H1 (cell line): ENCODE measurements at regions not wholly inside any gene's neighbourhood (a gene's known extent, or its start where the extent isn't known, plus 50 kb on each side); places are given as distances from the start of the nearest gene placed in this dataset.

Source experiments
- CTCF ChIA-PET: fragments of 300-600 bp; sonication (Branson Sonifier 250); formaldehyde crosslinking; loops from one replicate; lab custom pipeline; 2021; ENCODE audit not compliant: partially characterized antibody; lab: Charles Lee
- POLR2A ChIA-PET: fragments of 300-600 bp; sonication (Branson Sonifier 250); formaldehyde crosslinking; loops from one replicate; lab custom pipeline; 2021; ENCODE audit warnings: inconsistent platforms; ENCODE audit not compliant: partially characterized antibody; lab: Charles Lee
- DNase-seq, 2 experiments: peaks; one replicate each; pipeline versions ENCODE4 v3.0.0 to v3.0.0-alpha.2; 2010 to 2022; ENCODE audit warnings: low spot score in 2 of 2, low read depth in 1 of 2, mixed read lengths in 1 of 2
- FAIRE-seq: peaks from 2 replicates; lab custom pipeline; 2011; peaks lifted over from hg19 to GRCh38; lab: Jason Lieb, UNC
- H2AFZ ChIP-seq: 2 replicates; pipeline ENCODE4 v1.8.1; 2012; ENCODE audit warnings: low read length, inconsistent platforms
- H2AK5ac ChIP-seq: 2 replicates; pipeline ENCODE4 v1.6.1; 2013; ENCODE audit warnings: low read depth, low read length
- H2BK120ac ChIP-seq: replicated peaks from 2 replicates; pipeline ENCODE3; 2013; ENCODE audit warnings: low read depth, low read length, inconsistent platforms
- H2BK12ac ChIP-seq: 2 replicates; pipeline ENCODE4 v1.6.1; 2013; ENCODE audit warnings: low read depth, low read length
- H2BK15ac ChIP-seq: 2 replicates; pipeline ENCODE4 v1.6.1; 2013; ENCODE audit warnings: low read length
- H2BK20ac ChIP-seq: 2 replicates; pipeline ENCODE4 v1.6.1; 2013; ENCODE audit warnings: low read length
- H2BK5ac ChIP-seq: 2 replicates; pipeline ENCODE4 v1.6.1; 2013; ENCODE audit warnings: low read depth, low read length
- H3K14ac ChIP-seq: 2 replicates; pipeline ENCODE4 v1.6.1; 2013; ENCODE audit warnings: inconsistent platforms; ENCODE audit not compliant: insufficient read length
- H3K18ac ChIP-seq: 2 replicates; pipeline ENCODE4 v1.6.1; 2013; ENCODE audit warnings: low read length; ENCODE audit errors: extremely low read depth
- H3K23ac ChIP-seq: 2 replicates; pipeline ENCODE4 v1.6.1; 2013; ENCODE audit warnings: inconsistent platforms; ENCODE audit not compliant: insufficient read length
- H3K23me2 ChIP-seq: 2 replicates; pipeline ENCODE4 v1.6.1; 2013; ENCODE audit warnings: low read depth, low read length
- H3K27ac ChIP-seq: 2 replicates; pipeline ENCODE4 v1.6.1; 2011; ENCODE audit warnings: low read depth, low read length, inconsistent platforms
- H3K27me3 ChIP-seq, 4 experiments: replicated peaks in 1 of 4; 1 replicate in 1 of 4; 2 replicates in 3 of 4; pipeline versions ENCODE4 v1.6.1 to v1.8.1; 2011 to 2013; ENCODE audit warnings: low read length in 3 of 4, mild to moderate bottlenecking in 3 of 4, inconsistent platforms in 2 of 4, mixed read lengths in 2 of 4, moderate library complexity in 1 of 4; ENCODE audit not compliant: control insufficient read depth in 3 of 4, insufficient read depth in 3 of 4; ENCODE audit errors: extremely low read depth in 1 of 4
- H3K36me3 ChIP-seq, 4 experiments: 2 replicates each; pipeline versions ENCODE4 v1.6.1 to v1.8.1; 2011 to 2013; ENCODE audit warnings: mild to moderate bottlenecking in 4 of 4, low read length in 3 of 4, moderate library complexity in 2 of 4, control low read depth in 1 of 4, inconsistent platforms in 1 of 4; ENCODE audit not compliant: insufficient read depth in 4 of 4, control insufficient read depth in 2 of 4
- H3K4ac ChIP-seq: replicated peaks from 2 replicates; pipeline ENCODE3; 2013; ENCODE audit warnings: low read length, low read depth, mixed read lengths, inconsistent platforms; ENCODE audit not compliant: insufficient read length
- H3K4me1 ChIP-seq, 4 experiments: replicated peaks in 1 of 4; 1 replicate in 1 of 4; 2 replicates in 3 of 4; pipeline versions ENCODE4 v1.6.1 to v1.8.1; 2011 to 2013; ENCODE audit warnings: low read length in 3 of 4, inconsistent platforms in 2 of 4, mixed read lengths in 1 of 4; ENCODE audit not compliant: insufficient read depth in 4 of 4, control insufficient read depth in 3 of 4
- H3K4me2 ChIP-seq, 2 experiments: 2 replicates each; pipeline versions ENCODE4 v1.6.1 to v1.8.1; 2011 to 2013; ENCODE audit warnings: low read depth in 2 of 2, low read length in 2 of 2, control low read depth in 1 of 2, inconsistent platforms in 1 of 2, mild to moderate bottlenecking in 1 of 2; ENCODE audit not compliant: insufficient read depth in 1 of 2
- H3K4me3 ChIP-seq, 4 experiments: fragments of 200-600, 300-600 bp in 1 of 4; sonication (generic), shearing (Covaris generic), sonication (Bioruptor Twin) in 1 of 4; 2 replicates each; pipeline versions ENCODE4 v1.5.1 to v1.8.1; 2011 to 2016; ENCODE audit warnings: low read length in 4 of 4, low read depth in 3 of 4, control low read depth in 2 of 4, inconsistent platforms in 2 of 4, mild to moderate bottlenecking in 2 of 4, mixed read lengths in 1 of 4, moderate library complexity in 1 of 4; ENCODE audit not compliant: insufficient read depth in 2 of 4; ENCODE audit errors: extremely low read depth in 1 of 4
- H3K56ac ChIP-seq: replicated peaks from 2 replicates; pipeline ENCODE3; 2013; ENCODE audit warnings: low read depth, mild to moderate bottlenecking, mixed read lengths, low read length, inconsistent platforms; ENCODE audit not compliant: insufficient read length
- H3K79me1 ChIP-seq: 2 replicates; pipeline ENCODE4 v1.6.1; 2013; ENCODE audit warnings: low read depth, low read length, control low read depth
- H3K79me2 ChIP-seq, 2 experiments: 2 replicates each; pipeline versions ENCODE4 v1.6.1 to v1.8.1; 2012 to 2013; ENCODE audit warnings: low read length in 2 of 2, mild to moderate bottlenecking in 2 of 2, inconsistent platforms in 1 of 2; ENCODE audit not compliant: insufficient read depth in 2 of 2, control insufficient read depth in 1 of 2
- H3K9ac ChIP-seq, 4 experiments: replicated peaks in 1 of 4; 1 replicate in 1 of 4; 2 replicates in 3 of 4; pipeline versions ENCODE4 v1.6.1 to v1.8.1; 2011 to 2013; ENCODE audit warnings: low read depth in 3 of 4, low read length in 3 of 4, control low read depth in 2 of 4, mild to moderate bottlenecking in 2 of 4, moderate library complexity in 2 of 4, inconsistent platforms in 1 of 4; ENCODE audit errors: extremely low read depth in 1 of 4
- H3K9me3 ChIP-seq, 2 experiments: 2 replicates each; pipeline versions ENCODE4 v1.6.1 to v1.8.1; 2012 to 2013; ENCODE audit warnings: mild to moderate bottlenecking in 2 of 2, moderate library complexity in 2 of 2, control low read depth in 1 of 2, inconsistent platforms in 1 of 2, low read depth in 1 of 2, low read length in 1 of 2, mixed read lengths in 1 of 2; ENCODE audit not compliant: insufficient read depth in 2 of 2
- H4K20me1 ChIP-seq, 2 experiments: replicated peaks in 1 of 2; 2 replicates each; pipeline versions ENCODE3 to v1.8.1; 2011 to 2013; ENCODE audit warnings: inconsistent platforms in 2 of 2, low read length in 2 of 2, mild to moderate bottlenecking in 1 of 2; ENCODE audit not compliant: insufficient read depth in 2 of 2, control insufficient read depth in 1 of 2
- H4K5ac ChIP-seq: 2 replicates; pipeline ENCODE4 v1.6.1; 2013; ENCODE audit warnings: low read length, low read depth, mixed read lengths, inconsistent platforms; ENCODE audit not compliant: insufficient read length
- H4K8ac ChIP-seq: 2 replicates; pipeline ENCODE4 v1.8.0; 2013; ENCODE audit warnings: mild to moderate bottlenecking, moderate library complexity, low read length, inconsistent platforms; ENCODE audit not compliant: insufficient read depth; ENCODE audit errors: extremely low read depth
- H4K91ac ChIP-seq: replicated peaks from 2 replicates; pipeline ENCODE3; 2013; ENCODE audit warnings: low read length, mixed read lengths, inconsistent platforms; ENCODE audit not compliant: insufficient read length
- ATF3 ChIP-seq: IDR thresholded peaks from 2 replicates; pipeline ENCODE4 v1.6.1; 2011; ENCODE audit warnings: low read depth, mild to moderate bottlenecking, low read length; ENCODE audit not compliant: insufficient read depth
- BCL11A ChIP-seq, 2 experiments: IDR thresholded peaks; one replicate each; pipeline ENCODE4 v1.6.1; 2011; ENCODE audit warnings: low read depth in 2 of 2, low read length in 2 of 2, mild to moderate bottlenecking in 2 of 2
- CTBP2 ChIP-seq: IDR thresholded peaks from 2 replicates; pipeline ENCODE4 v1.7.0; 2011; ENCODE audit warnings: borderline replicate concordance, mild to moderate bottlenecking, moderate library complexity, mixed read lengths, low read length; ENCODE audit not compliant: insufficient read depth, insufficient read length
- CTCF ChIP-seq, 3 experiments: IDR thresholded peaks; 1 replicate in 2 of 3; 2 replicates in 1 of 3; pipeline versions ENCODE4 v1.5.1 to v1.6.1; 2011; ENCODE audit warnings: low read length in 3 of 3, mild to moderate bottlenecking in 3 of 3, inconsistent platforms in 2 of 3, low read depth in 1 of 3, moderate library complexity in 1 of 3; ENCODE audit not compliant: insufficient read depth in 1 of 3; ENCODE audit errors: control extremely low read depth in 1 of 3
- E2F6 ChIP-seq: IDR thresholded peaks from 2 replicates; pipeline ENCODE4 v1.6.1; 2012; ENCODE audit warnings: inconsistent platforms
- KDM5A ChIP-seq: fragments of 200-600 bp; IDR thresholded peaks from 2 replicates; pipeline ENCODE4 v1.7.1; 2012; ENCODE audit warnings: mild to moderate bottlenecking, low read length, inconsistent platforms, mixed read lengths
- POLR2AphosphoS5 ChIP-seq: IDR thresholded peaks from 2 replicates; pipeline ENCODE4 v1.6.1; 2011; ENCODE audit warnings: low read depth, low read length
- SIRT6 ChIP-seq: IDR thresholded peaks from one replicate; pipeline ENCODE4 v1.7.1; 2012; ENCODE audit warnings: low read length, inconsistent platforms
- USF2 ChIP-seq: IDR thresholded peaks from 2 replicates; pipeline ENCODE4 v1.6.1; 2011; ENCODE audit warnings: low read length, improper control_type of control experiment
- YY1 ChIP-seq: IDR thresholded peaks from 2 replicates; pipeline ENCODE4 v1.6.1; 2011; ENCODE audit warnings: low read depth, mild to moderate bottlenecking, low read length
- WGBS, 2 experiments: shearing (Covaris generic) in 1 of 2; methylation state at CpG; one replicate each; pipeline versions ENCODE4 v1.1.6 to v1.1.7; 2013 to 2015; ENCODE audit warnings: low lambda C conversion rate in 2 of 2, mixed read lengths in 2 of 2, inconsistent platforms in 1 of 2, low coverage in 1 of 2, missing lambda C conversion rate in 1 of 2; ENCODE audit not compliant: insufficient replicate concordance in 2 of 2, insufficient coverage in 1 of 2, insufficient read length in 1 of 2; ENCODE audit errors: extremely low coverage in 1 of 2, missing lambda C conversion rate in 1 of 2; 5-methylcytosine and 5-hydroxymethylcytosine counted together

GRCh38 chr18:47490882-47491281, 239.4 kb upstream of the SKOR2 start:
- Histone ChIP-seq H3K18ac (no peak overlapping the region), H3K79me2 (no peaks in the 10 kb centered on the region), H3K27me3 (no peaks in the 10 kb centered on the region), H2BK15ac (no peak overlapping the region), H3K27ac (no peak overlapping the region), H4K91ac (no peak overlapping the region), H2BK120ac (no peak overlapping the region), H3K9ac (no peak overlapping the region), H3K4me1 (peaks cover 0 to under 1% (median 0%) of the 10 kb centered on the region in 4 experiments; a peak in 1 of 7 replicates), H3K4ac (no peak overlapping the region), H2AFZ (no peak overlapping the region), H3K14ac (no peak overlapping the region), H2BK20ac (no peak overlapping the region), H3K9me3 (no peaks in the 10 kb centered on the region), H2BK5ac (no peak overlapping the region), H3K79me1 (no peaks in the 10 kb centered on the region), H3K4me3 (no peak overlapping the region), H2AK5ac (no peak overlapping the region), H4K5ac (no peak overlapping the region), H3K4me2 (no peak overlapping the region), H2BK12ac (no peak overlapping the region), H3K36me3 (no peaks in the 10 kb centered on the region), H3K23me2 (no peaks in the 10 kb centered on the region), H3K23ac (no peak overlapping the region), H4K8ac (no peak overlapping the region), H4K20me1 (no peaks in the 10 kb centered on the region), H3K56ac (no peak overlapping the region)
- FAIRE-seq, result no peak
- whole genome bisulfite sequencing, 2 experiments, result 93% methylated on average over 5 of the region's 5 CpGs; no CpG with 5 or more reads in 1 of the 2 experiments
- POLR2A ChIA-PET, result no interaction called here
- no peak for DNase-seq
- CTCF ChIA-PET, result interaction anchor here (1.0 kb wide), 1 partner anchor 11 kb away, joined by 3 read pairs; no protein-coding TSS in a partner anchor
- no peak for TF ChIP-seq YY1
- TF ChIP-seq CTBP2, result no peak
- TF ChIP-seq SIRT6, result no peak
- TF ChIP-seq KDM5A, result no peak
- TF ChIP-seq CTCF (IDR thresholded peaks at IDR 0.05; ENCODE audit: control extremely low read depth in 1 of 3, insufficient read depth in 1 of 3, low read depth in 1 of 3, low read length in 3 of 3), result no peak
- no peak for TF ChIP-seq POLR2AphosphoS5
- TF ChIP-seq E2F6, result no peak
- TF ChIP-seq USF2, result no peak
- no peak for TF ChIP-seq ATF3
- TF ChIP-seq BCL11A (IDR thresholded peaks at IDR 0.05; ENCODE audit: low read depth in 2 of 2, low read length in 2 of 2), result no peak
